ENCODE measurements at regions not wholly inside any gene's neighbourhood (a gene's known extent, or its start where the extent isn't known, plus 50 kb on each side); places are given as distances from the start of the nearest gene placed in this dataset.

GRCh38 chr5:110345623-110346022 lies 380.8 kb downstream of the TMEM232 start:
- TF ChIP-seq CTCF (IDR thresholded peaks at IDR 0.05) (no peak), POLR2A (IDR thresholded peaks at IDR 0.05) (no peak), EP300 (IDR thresholded peaks at IDR 0.05) (no peak)
